HUES6 (cell line): ENCODE measurements at regions not wholly inside any gene's neighbourhood (a gene's known extent, or its start where the extent isn't known, plus 50 kb on each side); places are given as distances from the start of the nearest gene placed in this dataset.

Experiments
- H3K27ac ChIP-seq: 2 replicates; pipeline ENCODE4 v1.7.0; 2013; ENCODE audit warnings: low read depth, mild to moderate bottlenecking, low read length, inconsistent platforms
- H3K27me3 ChIP-seq: 2 replicates; pipeline ENCODE4 v1.6.1; 2013; ENCODE audit warnings: low read length; ENCODE audit not compliant: control insufficient read depth, insufficient read depth
- H3K36me3 ChIP-seq: 2 replicates; pipeline ENCODE4 v1.6.1; 2013; ENCODE audit warnings: low read length; ENCODE audit not compliant: control insufficient read depth, insufficient read depth
- H3K4me1 ChIP-seq: 2 replicates; pipeline ENCODE4 v1.6.1; 2013; ENCODE audit warnings: low read length; ENCODE audit not compliant: control insufficient read depth, insufficient read depth
- H3K4me3 ChIP-seq: 2 replicates; pipeline ENCODE4 v1.5.1; 2013; ENCODE audit warnings: low read depth, low read length
- H3K9ac ChIP-seq: one replicate; pipeline ENCODE4 v1.6.1; 2013; ENCODE audit warnings: mild to moderate bottlenecking, low read length
- H3K9me3 ChIP-seq: 2 replicates; pipeline ENCODE4 v1.6.1; 2013; ENCODE audit warnings: low read depth, low read length; ENCODE audit not compliant: control insufficient read depth, insufficient read depth

DNA sequence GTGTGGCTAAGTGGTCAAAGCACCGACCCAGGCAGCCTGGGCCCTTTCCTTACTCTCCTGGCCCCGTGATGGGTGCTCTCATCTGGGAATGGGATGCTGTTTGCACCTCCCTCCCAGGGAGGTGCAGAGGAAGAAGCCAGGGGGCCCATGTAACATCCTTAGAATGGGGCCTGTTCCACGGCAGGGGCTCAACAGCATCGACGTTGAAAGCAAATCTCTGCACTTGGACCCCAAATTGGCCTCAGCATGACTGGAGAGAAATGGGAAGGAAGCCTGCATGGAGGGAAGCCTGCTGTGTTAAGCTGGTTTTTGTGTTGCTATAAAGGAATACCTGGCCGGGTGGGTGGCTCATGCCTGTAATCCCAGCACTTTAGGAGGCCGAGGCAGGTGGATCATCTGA is 1288.4 kb downstream of the TBC1D22A start:
- H3K9ac ChIP-seq: no peak overlapping the region
- H3K27me3 ChIP-seq: no peaks in the 10 kb centered on the region
- H3K4me1 ChIP-seq: no peaks in the 10 kb centered on the region
- H3K9me3 ChIP-seq: peaks cover 3% of the 10 kb centered on the region; the same call in 1 of the 2 replicates
- H3K27ac ChIP-seq: no peak overlapping the region
- no peaks in the 10 kb centered on the region for H3K36me3 ChIP-seq
- H3K4me3 ChIP-seq: no peak overlapping the region

GRCh38 chr22:48049116-48049515 is 1286.7 kb downstream of the TBC1D22A start:
- H3K9me3 ChIP-seq: no peaks in the 10 kb centered on the region; the same call in 1 of the 2 replicates
- H3K27me3 ChIP-seq: no peaks in the 10 kb centered on the region
- H3K9ac ChIP-seq: no peak overlapping the region
- no peak overlapping the region for H3K27ac ChIP-seq
- no peaks in the 10 kb centered on the region for H3K36me3 ChIP-seq
- no peaks in the 10 kb centered on the region for H3K4me1 ChIP-seq
- no peak overlapping the region for H3K4me3 ChIP-seq

DNA sequence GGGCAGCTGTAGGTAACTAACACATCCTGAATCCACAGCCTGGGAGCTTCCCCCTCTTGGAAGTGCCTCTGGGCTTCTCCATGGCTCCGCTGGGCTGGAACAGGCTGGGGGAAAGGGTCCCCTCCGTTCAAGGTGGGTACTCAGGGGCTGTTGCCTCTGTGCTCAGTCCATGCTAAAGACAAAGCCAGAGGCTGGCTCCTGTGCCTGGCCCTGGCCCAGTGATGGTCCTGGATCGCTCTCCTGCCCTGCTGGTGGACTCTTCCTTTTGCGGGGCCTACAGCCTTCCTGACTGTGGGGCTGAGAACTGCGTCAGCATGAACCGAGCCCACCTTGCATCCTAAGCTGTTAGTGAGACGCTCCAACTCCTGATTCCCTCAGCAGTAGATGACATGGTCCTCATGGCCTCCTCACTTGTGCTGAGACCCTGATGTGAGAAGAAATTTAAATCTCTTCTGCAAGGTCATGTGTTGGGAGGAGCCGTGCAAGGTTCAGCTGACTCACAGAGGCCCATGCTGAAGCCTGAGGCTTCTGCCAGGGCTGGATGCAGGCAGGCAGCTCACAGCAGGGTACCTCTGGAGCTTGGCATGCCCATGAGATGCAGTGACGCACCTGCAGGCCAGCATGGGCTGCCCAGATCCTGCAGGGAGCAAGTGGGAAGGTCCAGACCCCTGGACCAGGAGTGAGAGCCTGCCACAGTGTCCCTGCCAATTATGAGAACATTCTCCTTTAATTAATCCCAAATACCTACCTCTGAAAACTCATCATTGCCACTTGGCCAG is 1285.5 kb downstream of the TBC1D22A start:
- Histone ChIP-seq H3K36me3 (no peaks in the 10 kb centered on the region), H3K9ac (no peak overlapping the region), H3K4me3 (no peak overlapping the region), H3K9me3 (peaks cover under 1% of the 10 kb centered on the region; the same call in 1 of the 2 replicates), H3K27ac (no peak overlapping the region), H3K27me3 (no peaks in the 10 kb centered on the region), H3K4me1 (no peaks in the 10 kb centered on the region)

GRCh38 chr22:48045369-48045768 is 1282.9 kb downstream of the TBC1D22A start:
- no peak overlapping the region for H3K27ac ChIP-seq
- H3K4me1 ChIP-seq: no peaks in the 10 kb centered on the region

DNA sequence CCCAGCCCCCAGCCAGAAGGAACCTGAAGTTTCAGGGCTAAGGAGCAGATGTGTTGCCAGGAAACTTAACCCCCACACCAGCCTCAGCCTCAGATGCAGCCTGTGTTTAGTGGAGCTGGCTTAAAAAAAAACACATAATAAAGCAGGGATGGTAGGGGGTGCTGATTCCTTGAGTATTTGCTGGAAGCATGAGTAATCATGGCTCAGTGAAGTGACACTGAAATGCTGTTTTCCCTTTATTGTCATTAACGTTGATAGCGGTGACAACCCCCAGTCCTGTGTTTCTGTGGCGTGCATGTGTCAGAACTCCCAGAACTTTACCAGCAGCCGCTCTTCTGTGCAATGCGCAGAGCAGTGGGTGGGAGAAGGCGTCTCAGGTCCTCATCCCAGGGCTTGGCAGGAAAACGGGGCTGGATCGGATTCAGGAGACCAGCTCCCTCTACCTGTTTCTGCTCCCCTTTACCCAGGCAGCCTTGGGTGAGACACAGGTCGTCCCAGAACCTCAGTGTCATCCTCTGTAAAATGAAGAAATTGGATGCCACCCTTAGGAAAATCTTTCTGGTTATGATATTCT is 1282.1 kb downstream of the TBC1D22A start:
- H3K27ac ChIP-seq: no peak overlapping the region
- peaks cover 9% of the 10 kb centered on the region; the same call in 1 of the 2 replicates for H3K9me3 ChIP-seq
- H3K4me3 ChIP-seq: no peak overlapping the region
- no peaks in the 10 kb centered on the region for H3K27me3 ChIP-seq
- H3K4me1 ChIP-seq: no peaks in the 10 kb centered on the region
- H3K36me3 ChIP-seq: no peaks in the 10 kb centered on the region
- no peak overlapping the region for H3K9ac ChIP-seq

More at GRCh38 chr22:48045369-48045768, 1282.9 kb downstream of the TBC1D22A start:
- Histone ChIP-seq H3K4me3 (no peak overlapping the region), H3K9ac (no peak overlapping the region), H3K27me3 (no peaks in the 10 kb centered on the region), H3K9me3 (peaks cover 6% of the 10 kb centered on the region; the same call in 1 of the 2 replicates), H3K36me3 (no peaks in the 10 kb centered on the region)

GRCh38 chr22:48043581-48043980 is 1281.1 kb downstream of the TBC1D22A start:
- H3K9me3 ChIP-seq: peaks cover 17% of the 10 kb centered on the region; the same call in 1 of the 2 replicates
- no peak overlapping the region for H3K4me3 ChIP-seq
- H3K9ac ChIP-seq: no peak overlapping the region
- no peaks in the 10 kb centered on the region for H3K4me1 ChIP-seq
- no peaks in the 10 kb centered on the region for H3K27me3 ChIP-seq
- no peaks in the 10 kb centered on the region for H3K36me3 ChIP-seq
- no peak overlapping the region for H3K27ac ChIP-seq

GRCh38 chr22:48042621-48043395 is 1280.4 kb downstream of the TBC1D22A start:
- Histone ChIP-seq H3K9ac (no peak overlapping the region), H3K4me3 (no peak overlapping the region), H3K4me1 (no peaks in the 10 kb centered on the region; the same call in 1 of the 2 replicates), H3K27me3 (no peaks in the 10 kb centered on the region), H3K27ac (no peak overlapping the region), H3K36me3 (no peaks in the 10 kb centered on the region), H3K9me3 (peaks cover 21% of the 10 kb centered on the region; the same call in 1 of the 2 replicates)

DNA sequence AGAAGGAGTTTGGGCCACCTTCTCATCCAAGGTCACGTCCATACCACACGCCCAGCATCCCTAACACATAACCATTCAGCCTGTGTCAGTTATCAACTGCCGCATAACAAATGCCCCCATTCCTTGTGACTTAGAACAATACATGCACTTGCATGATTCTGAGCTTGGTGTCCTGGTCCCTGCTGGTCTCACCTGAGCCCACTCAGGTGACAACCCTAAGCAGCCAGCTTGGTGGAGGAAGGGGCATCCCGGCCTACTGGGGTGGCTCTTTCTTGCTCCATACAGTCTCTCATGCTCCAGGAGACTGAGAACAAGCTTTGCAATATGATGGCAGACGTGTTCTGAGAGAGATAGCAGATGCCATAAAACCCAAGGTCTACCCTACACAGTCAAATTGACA is 1276.9 kb downstream of the TBC1D22A start:
- H3K4me1 ChIP-seq: no peaks in the 10 kb centered on the region; the same call in 1 of the 2 replicates
- no peak overlapping the region for H3K9ac ChIP-seq
- no peaks in the 10 kb centered on the region for H3K36me3 ChIP-seq
- H3K27me3 ChIP-seq: no peaks in the 10 kb centered on the region
- peaks cover 35% of the 10 kb centered on the region; the same call in 1 of the 2 replicates for H3K9me3 ChIP-seq
- no peak overlapping the region for H3K4me3 ChIP-seq
- H3K27ac ChIP-seq: no peak overlapping the region

DNA sequence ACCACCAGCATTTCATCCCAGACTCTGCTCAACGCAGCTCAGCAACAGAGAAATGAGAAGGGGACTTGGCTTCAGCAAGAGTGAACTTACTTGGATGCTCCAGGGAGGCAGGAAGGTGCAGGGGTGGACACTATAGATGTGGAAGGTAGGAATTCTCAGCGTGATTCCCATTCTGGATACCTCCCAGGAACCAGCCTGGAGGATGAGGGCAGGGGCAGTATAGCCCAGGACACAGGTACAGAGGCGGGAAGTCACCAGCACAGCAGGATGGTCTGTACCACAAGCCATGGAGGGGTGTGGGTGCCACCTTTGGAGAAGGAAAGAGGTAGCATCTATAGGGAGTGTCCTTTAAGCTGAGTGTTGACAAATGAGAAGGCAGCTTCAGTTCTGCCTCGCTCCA is 1275.2 kb downstream of the TBC1D22A start:
- Histone ChIP-seq H3K36me3 (no peaks in the 10 kb centered on the region), H3K27ac (no peak overlapping the region), H3K27me3 (no peaks in the 10 kb centered on the region)

DNA sequence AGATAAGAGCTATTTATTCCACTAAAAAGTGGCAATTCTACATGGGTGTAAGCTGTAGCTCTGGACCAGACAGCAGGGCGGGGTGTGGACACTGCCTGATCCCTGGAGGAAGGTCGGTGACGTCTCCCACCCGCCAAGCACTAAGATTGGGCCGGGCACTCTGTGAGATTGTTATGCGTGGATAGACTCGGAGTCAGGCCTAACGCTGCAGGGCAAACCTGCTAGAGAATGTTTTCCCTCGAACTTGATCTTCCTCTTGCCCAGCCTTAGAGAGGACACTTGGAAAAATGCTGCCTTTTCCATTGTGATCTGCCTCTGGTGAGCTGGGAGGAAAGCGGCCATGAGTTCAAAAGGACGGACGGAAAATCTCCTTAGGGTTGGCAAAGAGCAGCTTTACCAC is 1273.4 kb downstream of the TBC1D22A start:
- Histone ChIP-seq H3K36me3 (no peaks in the 10 kb centered on the region), H3K27me3 (no peaks in the 10 kb centered on the region), H3K4me3 (no peak overlapping the region), H3K9ac (no peak overlapping the region), H3K9me3 (peaks cover 29% of the 10 kb centered on the region; the same call in 1 of the 2 replicates), H3K27ac (no peak overlapping the region), H3K4me1 (no peaks in the 10 kb centered on the region; the same call in 1 of the 2 replicates)

More for the DNA sequence above, 1275.2 kb downstream of the TBC1D22A start:
- Histone ChIP-seq H3K9ac (no peak overlapping the region), H3K9me3 (peaks cover 31% of the 10 kb centered on the region; the same call in 1 of the 2 replicates), H3K4me1 (no peaks in the 10 kb centered on the region; the same call in 1 of the 2 replicates), H3K4me3 (no peak overlapping the region)
